ENCODE measurements at regions not wholly inside any gene's neighbourhood (a gene's known extent, or its start where the extent isn't known, plus 50 kb on each side); places are given as distances from the start of the nearest gene placed in this dataset.

DNA sequence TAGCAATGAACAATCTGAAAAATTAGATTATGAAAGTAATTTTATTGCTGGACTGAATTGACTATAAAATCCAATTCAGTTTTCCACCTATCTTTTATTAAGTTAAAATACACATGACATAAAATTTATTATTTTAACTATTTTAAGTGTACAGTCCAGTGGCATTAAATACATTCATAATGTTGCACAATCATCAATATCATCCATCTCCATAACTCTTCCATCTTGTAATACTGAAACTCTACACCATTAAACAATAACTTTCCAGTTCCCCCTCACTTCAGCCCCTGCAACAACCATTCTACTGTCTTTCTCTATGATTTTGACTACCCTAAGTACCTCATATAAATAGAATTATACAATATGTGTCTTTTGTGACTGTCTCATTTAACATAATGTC, 200.6 kb upstream of the ITGA1 start:
- no peak overlapping the region for H3K4me3 ChIP-seq (ENCODE audit: low read length)
- H3K9ac ChIP-seq (ENCODE audit: low read length) = no peak overlapping the region
- H3K9me2 ChIP-seq (ENCODE audit: insufficient read depth, low read length) = no peaks in the 10 kb centered on the region
- no peak overlapping the region for H3K27ac ChIP-seq (ENCODE audit: low read length)
- no peak overlapping the region for H2AFZ ChIP-seq (ENCODE audit: low read depth, low read length)
- no peaks in the 10 kb centered on the region for H3F3A ChIP-seq (ENCODE audit: insufficient read depth, low read length, poor library complexity, severe bottlenecking)
- TF ChIP-seq EP300 (conservative IDR thresholded peaks at IDR 0.05; ENCODE audit: poor library complexity, severe bottlenecking) = no peak
- TF ChIP-seq EZH2 (IDR thresholded peaks at IDR 0.05; ENCODE audit: borderline replicate concordance, insufficient read depth, low read length, poor library complexity, severe bottlenecking) = no peak
- TF ChIP-seq MXI1 (conservative IDR thresholded peaks at IDR 0.05; ENCODE audit: poor library complexity, severe bottlenecking) = no peak
- TF ChIP-seq, protein P1, sequence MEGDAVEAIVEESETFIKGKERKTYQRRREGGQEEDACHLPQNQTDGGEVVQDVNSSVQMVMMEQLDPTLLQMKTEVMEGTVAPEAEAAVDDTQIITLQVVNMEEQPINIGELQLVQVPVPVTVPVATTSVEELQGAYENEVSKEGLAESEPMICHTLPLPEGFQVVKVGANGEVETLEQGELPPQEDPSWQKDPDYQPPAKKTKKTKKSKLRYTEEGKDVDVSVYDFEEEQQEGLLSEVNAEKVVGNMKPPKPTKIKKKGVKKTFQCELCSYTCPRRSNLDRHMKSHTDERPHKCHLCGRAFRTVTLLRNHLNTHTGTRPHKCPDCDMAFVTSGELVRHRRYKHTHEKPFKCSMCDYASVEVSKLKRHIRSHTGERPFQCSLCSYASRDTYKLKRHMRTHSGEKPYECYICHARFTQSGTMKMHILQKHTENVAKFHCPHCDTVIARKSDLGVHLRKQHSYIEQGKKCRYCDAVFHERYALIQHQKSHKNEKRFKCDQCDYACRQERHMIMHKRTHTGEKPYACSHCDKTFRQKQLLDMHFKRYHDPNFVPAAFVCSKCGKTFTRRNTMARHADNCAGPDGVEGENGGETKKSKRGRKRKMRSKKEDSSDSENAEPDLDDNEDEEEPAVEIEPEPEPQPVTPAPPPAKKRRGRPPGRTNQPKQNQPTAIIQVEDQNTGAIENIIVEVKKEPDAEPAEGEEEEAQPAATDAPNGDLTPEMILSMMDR (IDR thresholded peaks at IDR 0.05; ENCODE audit: poor library complexity, severe bottlenecking) = no peak
- no peak for TF ChIP-seq SMC3 (conservative IDR thresholded peaks at IDR 0.05; ENCODE audit: poor library complexity)
- no peak for TF ChIP-seq TAF1 (IDR thresholded peaks at IDR 0.05; ENCODE audit: low read depth)
- TF ChIP-seq RAD21 (conservative IDR thresholded peaks at IDR 0.05) = no peak
- TF ChIP-seq POLR2AphosphoS5 (IDR thresholded peaks at IDR 0.05) = no peak
- TF ChIP-seq, protein P2, sequence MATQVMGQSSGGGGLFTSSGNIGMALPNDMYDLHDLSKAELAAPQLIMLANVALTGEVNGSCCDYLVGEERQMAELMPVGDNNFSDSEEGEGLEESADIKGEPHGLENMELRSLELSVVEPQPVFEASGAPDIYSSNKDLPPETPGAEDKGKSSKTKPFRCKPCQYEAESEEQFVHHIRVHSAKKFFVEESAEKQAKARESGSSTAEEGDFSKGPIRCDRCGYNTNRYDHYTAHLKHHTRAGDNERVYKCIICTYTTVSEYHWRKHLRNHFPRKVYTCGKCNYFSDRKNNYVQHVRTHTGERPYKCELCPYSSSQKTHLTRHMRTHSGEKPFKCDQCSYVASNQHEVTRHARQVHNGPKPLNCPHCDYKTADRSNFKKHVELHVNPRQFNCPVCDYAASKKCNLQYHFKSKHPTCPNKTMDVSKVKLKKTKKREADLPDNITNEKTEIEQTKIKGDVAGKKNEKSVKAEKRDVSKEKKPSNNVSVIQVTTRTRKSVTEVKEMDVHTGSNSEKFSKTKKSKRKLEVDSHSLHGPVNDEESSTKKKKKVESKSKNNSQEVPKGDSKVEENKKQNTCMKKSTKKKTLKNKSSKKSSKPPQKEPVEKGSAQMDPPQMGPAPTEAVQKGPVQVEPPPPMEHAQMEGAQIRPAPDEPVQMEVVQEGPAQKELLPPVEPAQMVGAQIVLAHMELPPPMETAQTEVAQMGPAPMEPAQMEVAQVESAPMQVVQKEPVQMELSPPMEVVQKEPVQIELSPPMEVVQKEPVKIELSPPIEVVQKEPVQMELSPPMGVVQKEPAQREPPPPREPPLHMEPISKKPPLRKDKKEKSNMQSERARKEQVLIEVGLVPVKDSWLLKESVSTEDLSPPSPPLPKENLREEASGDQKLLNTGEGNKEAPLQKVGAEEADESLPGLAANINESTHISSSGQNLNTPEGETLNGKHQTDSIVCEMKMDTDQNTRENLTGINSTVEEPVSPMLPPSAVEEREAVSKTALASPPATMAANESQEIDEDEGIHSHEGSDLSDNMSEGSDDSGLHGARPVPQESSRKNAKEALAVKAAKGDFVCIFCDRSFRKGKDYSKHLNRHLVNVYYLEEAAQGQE (IDR thresholded peaks at IDR 0.05; ENCODE audit: borderline replicate concordance) = no peak
- H3K79me2 ChIP-seq (replicated peaks; ENCODE audit: insufficient read depth, low read length) = no peaks in the 10 kb centered on the region
- H3K27me3 ChIP-seq (ENCODE audit: insufficient read depth, low read depth, low read length) = no peaks in the 10 kb centered on the region
- no peak overlapping the region for H3K4me2 ChIP-seq (ENCODE audit: low read length)
- H3K36me3 ChIP-seq (ENCODE audit: insufficient read depth, low read length) = no peaks in the 10 kb centered on the region
- H4K20me1 ChIP-seq (ENCODE audit: insufficient read depth) = no peaks in the 10 kb centered on the region
- no peaks in the 10 kb centered on the region for H3K9me3 ChIP-seq (ENCODE audit: low read length)

DNA sequence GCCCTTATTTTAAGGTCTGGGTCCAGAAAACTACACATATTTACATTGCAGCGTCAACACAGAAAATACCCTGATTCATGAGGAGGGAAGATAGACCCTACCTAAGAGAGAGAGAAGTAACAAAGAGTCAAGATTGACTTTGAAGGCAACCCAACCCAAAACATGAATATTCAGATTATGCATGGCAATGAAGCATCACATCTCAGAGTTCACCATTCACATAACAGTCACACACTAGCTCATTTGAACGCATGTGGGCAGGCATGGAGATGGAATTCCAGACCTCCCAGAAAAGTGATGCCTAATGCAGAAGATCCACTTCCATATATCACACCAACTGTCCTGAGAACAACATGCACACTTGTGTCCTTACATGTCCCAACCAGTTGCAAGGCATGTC, 190.1 kb upstream of the ITGA1 start:
- H4K20me1 ChIP-seq (ENCODE audit: insufficient read depth) = no peaks in the 10 kb centered on the region
- H3K9me2 ChIP-seq (ENCODE audit: insufficient read depth, low read length) = no peaks in the 10 kb centered on the region
- H3K36me3 ChIP-seq (ENCODE audit: insufficient read depth, low read length) = no peaks in the 10 kb centered on the region
- no peaks in the 10 kb centered on the region for H3K9me3 ChIP-seq (ENCODE audit: low read length)
- H3K27me3 ChIP-seq (ENCODE audit: insufficient read depth, low read depth, low read length) = no peaks in the 10 kb centered on the region
- TF ChIP-seq, protein P1 (IDR thresholded peaks at IDR 0.05; ENCODE audit: poor library complexity, severe bottlenecking) = no peak
- TF ChIP-seq, protein P2 (IDR thresholded peaks at IDR 0.05; ENCODE audit: borderline replicate concordance) = no peak
- TF ChIP-seq POLR2AphosphoS5 (IDR thresholded peaks at IDR 0.05) (no peak), RAD21 (conservative IDR thresholded peaks at IDR 0.05) (no peak), SMC3 (conservative IDR thresholded peaks at IDR 0.05; ENCODE audit: poor library complexity) (no peak), EP300 (conservative IDR thresholded peaks at IDR 0.05; ENCODE audit: poor library complexity, severe bottlenecking) (no peak), TAF1 (IDR thresholded peaks at IDR 0.05; ENCODE audit: low read depth) (no peak)
- H3K27ac ChIP-seq (ENCODE audit: low read length) = no peak overlapping the region
- no peak overlapping the region for H2AFZ ChIP-seq (ENCODE audit: low read depth, low read length)
- no peak overlapping the region for H3K9ac ChIP-seq (ENCODE audit: low read length)
- H3K79me2 ChIP-seq (replicated peaks; ENCODE audit: insufficient read depth, low read length) = no peaks in the 10 kb centered on the region
- peaks cover 3% of the 10 kb centered on the region for H3F3A ChIP-seq (ENCODE audit: insufficient read depth, low read length, poor library complexity, severe bottlenecking)
- H3K4me2 ChIP-seq (ENCODE audit: low read length) = no peak overlapping the region
- no peak overlapping the region for H3K4me3 ChIP-seq (ENCODE audit: low read length)
